Liver (tissue), 7 donors: ENCODE measurements at regions not wholly inside any gene's neighbourhood (a gene's known extent, or its start where the extent isn't known, plus 50 kb on each side); places are given as distances from the start of the nearest gene placed in this dataset.

Experiments used
- DNase-seq: peaks from one replicate; pipeline ENCODE4 v3.0.0-alpha.2; 2017; ENCODE audit warnings: low spot score
- H3K27ac ChIP-seq, 2 donors: one replicate each; pipeline ENCODE4 v1.7.0; 2013; ENCODE audit warnings: inconsistent platforms in 2 of 2, low read length in 2 of 2, control low read depth in 1 of 2, low read depth in 1 of 2, mild to moderate bottlenecking in 1 of 2
- H3K27me3 ChIP-seq, 4 donors: one replicate each; pipeline versions ENCODE4 v1.6.1 to v1.7.0; 2013; ENCODE audit warnings: low read length in 3 of 4, inconsistent platforms in 1 of 4, mild to moderate bottlenecking in 1 of 4, moderate library complexity in 1 of 4; ENCODE audit not compliant: control insufficient read depth in 4 of 4, insufficient read depth in 4 of 4
- H3K36me3 ChIP-seq, 4 donors: one replicate each; pipeline versions ENCODE4 v1.6.1 to v1.7.0; 2013; ENCODE audit warnings: low read length in 3 of 4, mild to moderate bottlenecking in 3 of 4, low read depth in 1 of 4, moderate library complexity in 1 of 4; ENCODE audit not compliant: control insufficient read depth in 4 of 4, insufficient read depth in 3 of 4
- H3K4me1 ChIP-seq, 4 donors: one replicate each; pipeline versions ENCODE4 v1.6.1 to v1.7.0; 2013; ENCODE audit warnings: low read length in 3 of 4, mild to moderate bottlenecking in 3 of 4, moderate library complexity in 1 of 4; ENCODE audit not compliant: control insufficient read depth in 4 of 4, insufficient read depth in 4 of 4
- H3K4me3 ChIP-seq, 3 donors: one replicate each; pipeline versions ENCODE4 v1.6.1 to v1.7.0; 2013; ENCODE audit warnings: low read length in 3 of 3, control low read depth in 1 of 3, low read depth in 1 of 3, mild to moderate bottlenecking in 1 of 3
- H3K9ac ChIP-seq, 2 donors: one replicate each; pipeline ENCODE4 v1.7.0; 2013; ENCODE audit warnings: low read length in 2 of 2, mild to moderate bottlenecking in 2 of 2, moderate library complexity in 2 of 2, control low read depth in 1 of 2, low read depth in 1 of 2
- H3K9me3 ChIP-seq, 4 donors: one replicate each; pipeline versions ENCODE4 v1.6.1 to v1.7.0; 2013; ENCODE audit warnings: low read length in 3 of 4; ENCODE audit not compliant: control insufficient read depth in 4 of 4
- EGR1 ChIP-seq, 2 donors: IDR thresholded peaks; 2 replicates each; pipeline ENCODE4 v1.6.1; 2016 to 2018; ENCODE audit warnings: antibody characterized with exemption in 2 of 2, low read depth in 2 of 2
- FOXA2 ChIP-seq: IDR thresholded peaks from 2 replicates; pipeline ENCODE4 v1.6.1; 2016; ENCODE audit warnings: antibody characterized with exemption
- HNF4A ChIP-seq, 2 donors: conservative IDR thresholded peaks; 2 replicates each; pipeline ENCODE4 v1.6.1; 2016; ENCODE audit warnings: antibody characterized with exemption in 2 of 2, mild to moderate bottlenecking in 2 of 2
- JUND ChIP-seq, 2 donors: IDR thresholded peaks; 2 replicates each; pipeline ENCODE4 v1.6.1; 2016; ENCODE audit warnings: antibody characterized with exemption in 2 of 2
- RAD21 ChIP-seq, 2 donors: IDR thresholded peaks; 2 replicates each; pipeline ENCODE4 v1.6.1; 2016; ENCODE audit warnings: antibody characterized with exemption in 2 of 2, mild to moderate bottlenecking in 2 of 2
- RXRA ChIP-seq, 2 donors: IDR thresholded peaks; 2 replicates each; pipeline ENCODE4 v1.6.1; 2017 to 2018; ENCODE audit warnings: antibody characterized with exemption in 2 of 2, mild to moderate bottlenecking in 1 of 2
- TAF1 ChIP-seq: conservative IDR thresholded peaks from 2 replicates; pipeline ENCODE4 v1.6.1; 2016; ENCODE audit warnings: antibody characterized with exemption, mild to moderate bottlenecking
- whole genome bisulfite sequencing: extraction: QIAGEN DNeasy Blood & Tissue Kit; methylation state at CpG from one replicate; pipeline ENCODE4 v1.1.7; 2013; 5-methylcytosine and 5-hydroxymethylcytosine counted together
- TF ChIP-seq, protein P1 (sequence below): IDR thresholded peaks from 2 replicates; pipeline ENCODE4 v1.6.1; 2016; ENCODE audit warnings: antibody characterized with exemption, mild to moderate bottlenecking
- TF ChIP-seq, protein P2 (sequence below): IDR thresholded peaks from 2 replicates; pipeline ENCODE4 v1.6.1; 2016; ENCODE audit warnings: antibody characterized with exemption
- donor health status: healthy.
- donor health status: healthy.
- donor health status: healthy.
- donor health status: healthy.

DNA sequence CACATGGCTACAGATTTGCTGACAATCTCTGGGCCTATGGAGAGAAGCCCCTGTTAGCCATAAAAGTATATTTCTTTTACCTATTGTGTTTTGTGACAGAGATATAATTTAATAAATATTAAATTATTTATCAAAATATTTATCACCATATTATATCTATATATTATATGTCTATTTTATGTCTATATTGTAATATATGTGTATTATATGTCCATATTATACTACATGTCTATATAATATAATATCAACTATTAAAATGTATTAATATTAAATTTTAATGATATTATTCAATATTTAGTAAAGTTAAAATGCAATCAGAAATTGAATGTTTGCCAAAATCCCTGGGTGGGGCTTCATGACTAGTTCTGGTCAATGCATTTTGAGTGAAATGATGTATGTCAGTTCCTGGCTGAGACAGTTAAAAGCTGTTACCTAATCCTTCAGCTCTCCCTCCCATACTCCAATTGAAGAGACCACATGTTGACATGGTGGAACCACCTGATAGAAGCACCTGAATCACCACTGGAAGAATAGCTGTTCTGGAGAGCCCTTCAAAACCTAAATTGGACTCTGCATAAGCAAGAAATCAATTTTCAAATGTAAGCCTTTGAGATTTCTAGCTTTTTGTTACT, 357.3 kb upstream of the DDHD1 start:
- H3K9me3 ChIP-seq, result no peaks in the 10 kb centered on the region
- H3K9ac ChIP-seq, result no peak overlapping the region
- no peak for DNase-seq
- no peak overlapping the region for H3K27ac ChIP-seq
- H3K36me3 ChIP-seq, result no peaks in the 10 kb centered on the region
- H3K27me3 ChIP-seq, result no peaks in the 10 kb centered on the region
- no peak for TF ChIP-seq HNF4A (conservative IDR thresholded peaks at IDR 0.05)
- TF ChIP-seq, protein P1, sequence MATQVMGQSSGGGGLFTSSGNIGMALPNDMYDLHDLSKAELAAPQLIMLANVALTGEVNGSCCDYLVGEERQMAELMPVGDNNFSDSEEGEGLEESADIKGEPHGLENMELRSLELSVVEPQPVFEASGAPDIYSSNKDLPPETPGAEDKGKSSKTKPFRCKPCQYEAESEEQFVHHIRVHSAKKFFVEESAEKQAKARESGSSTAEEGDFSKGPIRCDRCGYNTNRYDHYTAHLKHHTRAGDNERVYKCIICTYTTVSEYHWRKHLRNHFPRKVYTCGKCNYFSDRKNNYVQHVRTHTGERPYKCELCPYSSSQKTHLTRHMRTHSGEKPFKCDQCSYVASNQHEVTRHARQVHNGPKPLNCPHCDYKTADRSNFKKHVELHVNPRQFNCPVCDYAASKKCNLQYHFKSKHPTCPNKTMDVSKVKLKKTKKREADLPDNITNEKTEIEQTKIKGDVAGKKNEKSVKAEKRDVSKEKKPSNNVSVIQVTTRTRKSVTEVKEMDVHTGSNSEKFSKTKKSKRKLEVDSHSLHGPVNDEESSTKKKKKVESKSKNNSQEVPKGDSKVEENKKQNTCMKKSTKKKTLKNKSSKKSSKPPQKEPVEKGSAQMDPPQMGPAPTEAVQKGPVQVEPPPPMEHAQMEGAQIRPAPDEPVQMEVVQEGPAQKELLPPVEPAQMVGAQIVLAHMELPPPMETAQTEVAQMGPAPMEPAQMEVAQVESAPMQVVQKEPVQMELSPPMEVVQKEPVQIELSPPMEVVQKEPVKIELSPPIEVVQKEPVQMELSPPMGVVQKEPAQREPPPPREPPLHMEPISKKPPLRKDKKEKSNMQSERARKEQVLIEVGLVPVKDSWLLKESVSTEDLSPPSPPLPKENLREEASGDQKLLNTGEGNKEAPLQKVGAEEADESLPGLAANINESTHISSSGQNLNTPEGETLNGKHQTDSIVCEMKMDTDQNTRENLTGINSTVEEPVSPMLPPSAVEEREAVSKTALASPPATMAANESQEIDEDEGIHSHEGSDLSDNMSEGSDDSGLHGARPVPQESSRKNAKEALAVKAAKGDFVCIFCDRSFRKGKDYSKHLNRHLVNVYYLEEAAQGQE, result no peak
- TF ChIP-seq, protein P2, sequence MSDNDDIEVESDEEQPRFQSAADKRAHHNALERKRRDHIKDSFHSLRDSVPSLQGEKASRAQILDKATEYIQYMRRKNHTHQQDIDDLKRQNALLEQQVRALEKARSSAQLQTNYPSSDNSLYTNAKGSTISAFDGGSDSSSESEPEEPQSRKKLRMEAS, result no peak
- TF ChIP-seq TAF1, result no peak
- TF ChIP-seq JUND (IDR thresholded peaks at IDR 0.05), result no peak
- no peak for TF ChIP-seq RAD21 (IDR thresholded peaks at IDR 0.05)
- TF ChIP-seq EGR1 (IDR thresholded peaks at IDR 0.05; ENCODE audit: low read depth in 2 of 2), result no peak
- H3K4me3 ChIP-seq, result no peak overlapping the region
- no peaks in the 10 kb centered on the region for H3K4me1 ChIP-seq

DNA sequence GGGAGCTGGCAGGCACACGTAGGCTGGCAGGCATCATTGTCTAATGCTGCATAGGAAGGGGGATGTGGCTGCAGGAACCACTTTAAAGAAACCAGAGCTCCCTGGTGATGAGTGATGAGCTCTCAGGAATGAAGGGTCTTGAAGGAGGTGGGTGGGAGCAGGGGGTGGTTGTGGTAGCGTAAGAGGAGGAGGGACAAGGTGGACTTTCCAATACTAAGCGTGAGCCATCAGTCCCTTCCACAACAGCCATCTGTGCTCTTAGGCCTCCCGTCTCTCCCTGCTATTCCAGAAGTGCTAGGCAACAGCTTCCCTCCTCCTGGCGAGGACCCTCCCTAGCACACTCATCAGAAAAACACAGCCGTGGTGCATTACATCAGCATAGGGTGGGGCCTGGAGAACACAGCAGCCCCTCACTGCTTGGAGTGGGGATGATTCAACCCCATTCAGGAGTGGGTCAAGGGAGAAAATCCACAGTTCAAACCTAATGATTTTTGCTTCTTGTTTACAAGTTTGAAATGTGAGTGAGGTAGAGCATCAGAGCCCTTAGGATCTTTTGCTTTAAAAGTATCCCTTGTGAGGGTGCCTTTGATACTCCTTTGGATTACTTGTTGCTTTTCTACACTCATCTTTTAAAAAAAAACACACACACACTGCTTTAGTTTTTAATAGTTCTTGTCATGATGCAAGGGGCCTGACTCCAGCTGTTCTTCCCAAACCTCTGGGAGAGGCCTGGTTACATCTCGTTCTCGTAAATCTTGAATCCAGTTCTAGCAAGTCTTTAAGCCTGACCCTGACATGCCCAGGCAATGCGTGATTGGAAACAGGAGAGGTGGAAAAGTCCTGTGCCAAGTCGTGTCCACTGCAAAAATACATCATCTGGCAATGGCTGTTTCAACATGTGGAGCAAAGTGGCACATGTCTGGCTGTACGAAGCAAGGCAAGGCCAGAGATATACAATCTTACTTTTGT, 356.4 kb upstream of the DDHD1 start:
- Histone ChIP-seq H3K27ac (no peak overlapping the region), H3K9ac (no peak overlapping the region), H3K4me1 (no peaks in the 10 kb centered on the region), H3K36me3 (no peaks in the 10 kb centered on the region), H3K4me3 (no peak overlapping the region), H3K9me3 (no peaks in the 10 kb centered on the region), H3K27me3 (no peaks in the 10 kb centered on the region)
- DNase-seq, result no peak
- WGBS, result 83% methylated on average over 11 of the region's 11 CpGs
- TF ChIP-seq RAD21 (IDR thresholded peaks at IDR 0.05), result no peak
- TF ChIP-seq FOXA2, result no peak
- TF ChIP-seq RXRA (IDR thresholded peaks at IDR 0.05), result no peak
- TF ChIP-seq, protein P1, result no peak
